ENCODE measurements at regions not wholly inside any gene's neighbourhood (a gene's known extent, or its start where the extent isn't known, plus 50 kb on each side); places are given as distances from the start of the nearest gene placed in this dataset.

- TF ChIP-seq CTCF (IDR thresholded peaks at IDR 0.05): no peak
- TF ChIP-seq POLR2A (IDR thresholded peaks at IDR 0.05): no peak
Observed at GRCh38 chr16:73879621-73880020, 417.0 kb upstream of the PSMD7 start.
